ENCODE measurements at regions not wholly inside any gene's neighbourhood (a gene's known extent, or its start where the extent isn't known, plus 50 kb on each side); places are given as distances from the start of the nearest gene placed in this dataset.

GRCh38 chr11:15501566-15501965 lies 386.8 kb downstream of the INSC start:
- no peaks in the 10 kb centered on the region for H3K9me3 ChIP-seq (ENCODE audit: control insufficient read depth, insufficient read depth, low read depth, low read length)
- intact Hi-C loops (cut with micrococcal nuclease; ENCODE audit: unreplicated experiment) (no loop called here), in situ Hi-C loops (cut with HindIII; ENCODE audit: low pct_unique_long_range_greater_than_20kb, low sequenced_read_pairs) (no loop called here)
- H3K27ac ChIP-seq (ENCODE audit: low read length): no peak overlapping the region
- H3K36me3 ChIP-seq (ENCODE audit: control insufficient read depth, insufficient read depth, low read length): no peaks in the 10 kb centered on the region
- DNase-seq (ENCODE audit: low read depth, low spot score) (no peak), ATAC-seq (no peak)
- no peaks in the 10 kb centered on the region for H3K27me3 ChIP-seq (ENCODE audit: control insufficient read depth, insufficient read depth, low read length)
- TF ChIP-seq POLR2AphosphoS5 (IDR thresholded peaks at IDR 0.05; ENCODE audit: low read depth, low read length): no peak
- no peak for TF ChIP-seq SIN3A (IDR thresholded peaks at IDR 0.05; ENCODE audit: borderline replicate concordance, insufficient read depth, low read depth, low read length)
- no peak for TF ChIP-seq CTCF (IDR thresholded peaks at IDR 0.05)
- no peak for TF ChIP-seq REST (IDR thresholded peaks at IDR 0.05; ENCODE audit: insufficient read depth in 1 of 2, low read depth in 2 of 2, low read length in 1 of 2)
- TF ChIP-seq TCF7L2 (IDR thresholded peaks at IDR 0.05; ENCODE audit: low read depth, low read length): no peak
- no peaks in the 10 kb centered on the region for H3K4me1 ChIP-seq (ENCODE audit: control insufficient read depth, insufficient read depth, low read length)
- CTCF ChIA-PET: no interaction called here
- no peak overlapping the region for H3K4me3 ChIP-seq (ENCODE audit: low read depth in 2 of 2, low read length in 2 of 2)
- POLR2A ChIA-PET: no interaction called here
- BruUV-seq (replicated peaks): no TSS peak

- no peak for ATAC-seq
- H3K27ac ChIP-seq (ENCODE audit: low read length): no peak overlapping the region
- no peaks in the 10 kb centered on the region for H3K27me3 ChIP-seq (ENCODE audit: control insufficient read depth, insufficient read depth, low read length)
- no peaks in the 10 kb centered on the region for H3K4me1 ChIP-seq (ENCODE audit: control insufficient read depth, insufficient read depth, low read length)
- H3K36me3 ChIP-seq (ENCODE audit: control insufficient read depth, insufficient read depth, low read length): no peaks in the 10 kb centered on the region
- no peak for DNase-seq (ENCODE audit: low read depth, low spot score)
- POLR2A ChIA-PET: no interaction called here
- TF ChIP-seq TCF7L2 (IDR thresholded peaks at IDR 0.05; ENCODE audit: low read depth, low read length): no peak
- no peaks in the 10 kb centered on the region for H3K9me3 ChIP-seq (ENCODE audit: control insufficient read depth, insufficient read depth, low read depth, low read length)
- CTCF ChIA-PET: no interaction called here
- in situ Hi-C loops (cut with HindIII; ENCODE audit: low pct_unique_long_range_greater_than_20kb, low sequenced_read_pairs) (no loop called here), intact Hi-C loops (cut with micrococcal nuclease; ENCODE audit: unreplicated experiment) (no loop called here)
- H3K4me3 ChIP-seq (ENCODE audit: low read depth in 2 of 2, low read length in 2 of 2): no peak overlapping the region
- no TSS peak for BruUV-seq (replicated peaks)
Measured at GRCh38 chr11:15505155-15505554, 390.4 kb downstream of the INSC start.

- ChIA-PET POLR2A (no interaction called here), CTCF (no interaction called here)
- Histone ChIP-seq H3K4me3 (ENCODE audit: low read depth in 2 of 2, low read length in 2 of 2) (no peak overlapping the region), H3K27me3 (ENCODE audit: control insufficient read depth, insufficient read depth, low read length) (no peaks in the 10 kb centered on the region), H3K9me3 (ENCODE audit: control insufficient read depth, insufficient read depth, low read depth, low read length) (no peaks in the 10 kb centered on the region), H3K36me3 (ENCODE audit: control insufficient read depth, insufficient read depth, low read length) (no peaks in the 10 kb centered on the region), H3K4me1 (ENCODE audit: control insufficient read depth, insufficient read depth, low read length) (no peaks in the 10 kb centered on the region), H3K27ac (ENCODE audit: low read length) (no peak overlapping the region)
- ATAC-seq: no peak
- TF ChIP-seq SIN3A (IDR thresholded peaks at IDR 0.05; ENCODE audit: borderline replicate concordance, insufficient read depth, low read depth, low read length) (no peak), POLR2AphosphoS5 (IDR thresholded peaks at IDR 0.05; ENCODE audit: low read depth, low read length) (no peak), CTCF (IDR thresholded peaks at IDR 0.05) (no peak), REST (IDR thresholded peaks at IDR 0.05; ENCODE audit: insufficient read depth in 1 of 2, low read depth in 2 of 2, low read length in 1 of 2) (no peak), TCF7L2 (IDR thresholded peaks at IDR 0.05; ENCODE audit: low read depth, low read length) (no peak)
- no TSS peak for BruUV-seq (replicated peaks)
- in situ Hi-C loops (cut with HindIII; ENCODE audit: low pct_unique_long_range_greater_than_20kb, low sequenced_read_pairs): no loop called here
- intact Hi-C loops (cut with micrococcal nuclease; ENCODE audit: unreplicated experiment): no loop called here
- no peak for DNase-seq (ENCODE audit: low read depth, low spot score)
Measured at GRCh38 chr11:15507592-15507991, 392.9 kb downstream of the INSC start.

Measured in Panc1 (cell line).